ENCODE measurements at regions not wholly inside any gene's neighbourhood (a gene's known extent, or its start where the extent isn't known, plus 50 kb on each side); places are given as distances from the start of the nearest gene placed in this dataset.
"Not testable (repeated sequence)": the region's sequence is repeated elsewhere in the genome, so short reads cannot be mapped to it uniquely, and the experiment has no call there.

- H3K79me1 ChIP-seq (ENCODE audit: low read depth in 1 of 2, low read length in 2 of 2); H3K56ac ChIP-seq (ENCODE audit: extremely low read depth, insufficient read depth, low read length); H4K8ac ChIP-seq (ENCODE audit: low read depth in 2 of 2, low read length in 2 of 2); H3K27ac ChIP-seq (ENCODE audit: insufficient read depth, low read length); CTCF ChIA-PET; H3K9me1 ChIP-seq (ENCODE audit: insufficient read depth, low read length); ATAC-seq (ENCODE audit: low read depth); H3K4ac ChIP-seq (ENCODE audit: low read depth, low read length); H3K9ac ChIP-seq (ENCODE audit: low read depth, low read length); H2AK9ac ChIP-seq (replicated peaks; ENCODE audit: low read depth, low read length, poor library complexity); H2BK15ac ChIP-seq (ENCODE audit: low read depth, low read length); H3K36me3 ChIP-seq (ENCODE audit: control insufficient read depth, insufficient read depth, low read length); H4K20me1 ChIP-seq (ENCODE audit: insufficient read depth, low read length); H3K23ac ChIP-seq (ENCODE audit: low read depth, low read length); H2BK20ac ChIP-seq (ENCODE audit: low read depth, low read length); in situ Hi-C loops (cut with MboI; ENCODE audit: low sequenced_read_pairs); H3K14ac ChIP-seq (replicated peaks; ENCODE audit: low read depth, low read length); H3K9me3 ChIP-seq (ENCODE audit: control insufficient read depth, insufficient read depth, low read length); DNase-seq; H4K91ac ChIP-seq (ENCODE audit: insufficient read depth, low read depth, low read length); dilution Hi-C loops (cut with HindIII; ENCODE audit: low sequenced_read_pairs, unreplicated experiment); BruUV-seq (replicated peaks); H3K27me3 ChIP-seq (ENCODE audit: control insufficient read depth, insufficient read depth, low read length); H2BK5ac ChIP-seq (ENCODE audit: low read depth, low read length, poor library complexity, severe bottlenecking); intact Hi-C loops (cut with micrococcal nuclease); H2BK120ac ChIP-seq (ENCODE audit: low read depth, low read length); H3K18ac ChIP-seq (ENCODE audit: low read depth, low read length); H3K4me2 ChIP-seq (ENCODE audit: low read depth, low read length); H3K4me1 ChIP-seq (ENCODE audit: control insufficient read depth, insufficient read depth, low read length); H4K5ac ChIP-seq (ENCODE audit: low read depth, low read length); H2AK5ac ChIP-seq (ENCODE audit: low read depth, low read length); H3K4me3 ChIP-seq (ENCODE audit: insufficient read depth, low read depth, low read length); H2AFZ ChIP-seq (replicated peaks; ENCODE audit: low read length, poor library complexity): not testable (repeated sequence)
- POLR2A ChIA-PET (ENCODE audit: unreplicated experiment) = interaction anchor here (0.5 kb wide), 1 partner anchor 209 kb away, joined by 4 read pairs; no protein-coding TSS in a partner anchor
- WGBS, 2 experiments (ENCODE audit: extremely low coverage in 2 of 2, insufficient read length in 1 of 2) = no CpG with 5 or more reads among the region's 7 CpGs
Observed at GRCh38 chr7:96782686-96783298, 73.1 kb upstream of the SEM1 start.
